NCI-H146 treated with DMSO at 0.1 percent for 48 hours (cell line): ENCODE measurements at regions not wholly inside any gene's neighbourhood (a gene's known extent, or its start where the extent isn't known, plus 50 kb on each side); places are given as distances from the start of the nearest gene placed in this dataset.
"Not testable (repeated sequence)": the region's sequence is repeated elsewhere in the genome, so short reads cannot be mapped to it uniquely, and the experiment has no call there.

ENCODE experiments used
- DNase-seq: peaks from one replicate; lab custom pipeline; 2025; ENCODE audit not compliant: unreplicated experiment; lab: John Stamatoyannopoulos, UW

GRCh38 chr10:52368725-52369124, 54.6 kb downstream of the DKK1 start:
- no peak for DNase-seq

DNA sequence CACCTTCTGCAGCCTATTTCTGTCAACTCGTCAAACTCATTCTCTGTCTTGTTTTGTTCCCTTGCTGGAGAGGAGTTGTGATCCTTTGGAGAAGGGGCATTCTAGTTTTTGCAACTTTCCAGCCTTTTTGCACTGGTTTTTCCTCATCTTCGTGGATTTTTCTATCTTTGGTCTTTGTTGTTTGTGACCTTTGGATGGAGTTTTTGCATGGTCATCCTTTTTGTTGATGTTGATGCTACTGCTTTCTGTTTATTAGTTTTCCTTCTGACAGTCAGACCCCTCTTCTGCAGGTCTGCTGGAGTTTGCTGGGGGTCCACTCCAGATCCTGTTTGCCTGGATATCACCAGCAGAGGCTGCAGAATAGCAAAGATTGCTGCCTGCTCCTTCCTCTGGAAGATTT, 60.1 kb downstream of the DKK1 start:
- not testable (repeated sequence) for DNase-seq

DNA sequence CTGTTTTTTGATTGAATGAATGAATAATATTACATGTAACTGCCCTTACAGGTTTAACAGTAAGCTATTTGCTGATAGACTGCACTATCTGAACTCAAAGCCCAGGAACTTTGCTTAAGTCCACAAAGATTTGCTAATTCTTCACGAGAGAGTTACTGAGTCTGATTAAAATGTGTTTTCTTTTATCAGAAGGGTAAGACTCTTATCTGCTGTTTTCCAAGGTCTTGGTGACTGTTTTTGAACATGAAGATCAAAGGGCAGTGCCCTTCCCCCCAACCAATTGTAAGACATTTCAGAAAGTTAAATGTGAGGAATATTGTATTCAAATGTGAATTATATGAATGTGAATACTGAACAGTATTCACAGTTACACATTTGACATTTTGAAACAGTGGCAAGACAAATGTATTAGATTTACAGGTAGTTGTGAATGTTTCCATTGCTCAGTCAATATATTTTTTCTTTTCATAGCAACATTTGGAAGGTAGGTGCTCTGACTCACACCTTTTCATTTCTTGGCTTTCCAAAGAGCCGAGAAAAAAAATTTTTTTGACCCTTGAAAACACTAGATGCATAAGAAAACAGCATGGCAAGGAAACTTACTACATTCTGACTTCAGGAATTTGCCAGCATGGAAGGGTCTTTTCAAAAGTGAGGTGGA, 62.7 kb downstream of the DKK1 start:
- no peak for DNase-seq

- no peak for DNase-seq
Measured at GRCh38 chr10:52378124-52378523, 64.0 kb downstream of the DKK1 start.

GRCh38 chr10:52379287-52379686, 65.2 kb downstream of the DKK1 start:
- no peak for DNase-seq

GRCh38 chr10:52383088-52383487, 69.0 kb downstream of the DKK1 start:
- no peak for DNase-seq

GRCh38 chr10:52387744-52388143, 73.7 kb downstream of the DKK1 start:
- no peak for DNase-seq

GRCh38 chr10:52390388-52390787, 76.3 kb downstream of the DKK1 start:
- no peak for DNase-seq

- DNase-seq, result no peak
Measured at GRCh38 chr10:52391927-52392602, 78.0 kb downstream of the DKK1 start.

GRCh38 chr10:52394246-52394645, 80.2 kb downstream of the DKK1 start:
- no peak for DNase-seq

GRCh38 chr10:52400562-52400961, 86.5 kb downstream of the DKK1 start:
- no peak for DNase-seq

DNA sequence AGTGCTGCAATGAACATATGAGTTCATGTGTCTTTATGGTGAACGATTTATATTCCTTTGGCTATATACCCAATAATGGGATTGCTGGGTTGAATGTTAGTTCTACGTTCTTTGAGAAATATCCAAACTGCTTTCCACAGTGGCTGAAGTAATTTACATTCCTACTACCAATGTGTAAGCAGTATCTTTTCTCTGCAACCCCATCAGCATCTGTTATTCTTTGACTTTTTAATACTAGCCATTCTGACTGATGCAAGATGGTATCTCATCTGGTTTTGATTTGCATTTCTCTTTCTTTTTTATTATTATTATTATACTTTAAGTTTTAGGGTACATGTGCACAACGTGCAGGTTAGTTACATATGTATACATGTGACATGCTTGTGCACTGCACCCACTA, 89.7 kb downstream of the DKK1 start:
- not testable (repeated sequence) for DNase-seq

DNA sequence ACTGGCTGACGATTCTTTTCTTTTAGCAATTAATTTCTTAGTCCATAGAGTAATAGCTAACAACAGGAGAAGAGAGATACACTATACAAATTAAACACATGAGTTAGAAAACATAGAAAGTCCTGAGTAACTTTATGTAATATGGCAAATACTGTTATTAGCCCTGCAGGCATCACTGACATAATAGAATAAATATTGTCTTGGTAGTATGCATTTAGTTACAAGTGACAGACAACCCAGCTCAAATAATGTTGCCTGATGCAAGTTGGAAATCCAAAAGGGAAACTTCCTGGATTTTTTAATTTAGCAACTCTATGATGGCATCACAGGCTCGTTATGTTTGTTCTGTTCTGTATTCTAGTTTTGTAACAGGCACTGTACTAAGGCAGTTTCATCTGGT, 95.1 kb downstream of the DKK1 start:
- DNase-seq, result no peak

- DNase-seq, result no peak
Measured at GRCh38 chr10:52409928-52410327, 95.8 kb downstream of the DKK1 start.

DNA sequence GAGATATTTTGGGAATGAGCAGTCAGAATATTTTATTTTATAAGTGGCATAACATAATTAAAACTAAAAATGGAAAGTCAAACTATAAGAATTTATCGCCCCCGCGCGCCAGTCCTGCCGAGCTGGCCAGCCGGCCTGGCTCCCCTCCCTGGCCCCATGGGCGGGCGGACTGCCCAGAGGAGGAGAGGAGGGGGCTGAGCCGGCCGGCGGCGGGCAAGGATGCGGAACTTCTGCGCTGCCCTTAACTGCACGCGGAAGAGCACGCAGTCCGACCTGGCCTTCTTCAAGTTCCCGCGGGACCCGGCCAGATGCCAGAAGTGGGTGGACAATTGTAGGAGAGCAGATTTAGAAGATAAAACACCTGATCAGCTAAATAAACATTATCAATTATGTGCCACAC, 96.8 kb downstream of the DKK1 start:
- no peak for DNase-seq

- no peak for DNase-seq
Measured at GRCh38 chr10:52419281-52419680, 105.2 kb downstream of the DKK1 start.

DNA sequence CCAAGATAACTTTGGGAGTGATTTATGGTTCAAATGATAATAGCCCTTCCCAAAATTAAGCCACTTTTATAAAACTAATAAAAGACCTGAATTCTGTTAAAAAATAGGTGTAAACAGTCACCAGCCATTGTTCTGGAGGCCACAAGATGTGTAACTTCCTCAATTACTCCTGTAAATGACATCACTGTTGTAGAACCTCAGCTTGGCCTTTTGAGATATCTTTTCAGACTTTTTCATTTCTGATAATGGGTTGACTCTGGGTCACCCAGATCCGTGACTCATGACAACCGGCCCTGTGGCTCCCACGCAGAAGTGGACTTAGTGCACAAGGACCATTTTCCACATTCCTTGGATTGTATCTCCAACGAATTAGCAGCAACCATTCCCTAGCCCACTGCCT, 106.6 kb downstream of the DKK1 start:
- no peak for DNase-seq

- DNase-seq, result no peak
Measured at GRCh38 chr10:52423369-52423768, 109.3 kb downstream of the DKK1 start.

DNA sequence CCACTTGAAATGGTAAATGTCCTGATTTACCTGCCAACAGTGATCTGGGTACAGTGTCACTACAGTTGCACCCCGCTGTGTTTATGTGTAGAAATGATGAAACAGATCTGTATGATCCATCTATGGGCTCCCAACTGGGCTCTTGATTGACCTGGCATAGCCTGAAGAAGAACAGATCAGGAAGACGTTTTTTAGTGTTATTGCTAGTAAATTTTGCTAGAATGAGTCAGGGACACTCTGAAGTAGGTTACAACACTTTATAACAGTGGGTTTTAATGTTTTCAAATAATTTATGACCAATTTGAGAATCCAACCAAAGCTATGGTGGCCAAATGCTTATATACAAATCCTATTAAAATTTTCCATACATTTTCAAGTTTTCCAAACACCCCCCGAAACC, 110.3 kb downstream of the DKK1 start:
- DNase-seq, result no peak

DNA sequence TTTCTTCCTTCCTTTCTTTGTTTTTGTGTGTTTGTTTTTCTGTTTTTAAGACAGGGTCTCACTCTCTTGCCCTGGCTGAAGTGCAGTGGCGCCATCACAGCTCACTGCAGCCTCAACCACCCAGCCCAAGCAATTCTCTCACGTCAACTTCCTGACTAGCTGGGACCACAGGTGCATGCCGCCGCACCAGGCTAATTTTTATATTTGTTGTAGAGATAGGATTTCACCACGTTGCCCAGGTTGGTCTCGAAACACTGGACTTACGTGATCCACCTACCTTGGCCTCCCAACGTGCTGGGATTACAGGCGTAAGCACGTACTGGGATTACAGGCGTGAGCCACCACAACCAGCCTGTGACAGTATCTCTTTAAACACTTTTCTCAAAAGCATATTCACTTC, 120.7 kb downstream of the DKK1 start:
- no peak for DNase-seq

- no peak for DNase-seq
Measured at GRCh38 chr10:52436664-52437063, 122.6 kb downstream of the DKK1 start.

DNA sequence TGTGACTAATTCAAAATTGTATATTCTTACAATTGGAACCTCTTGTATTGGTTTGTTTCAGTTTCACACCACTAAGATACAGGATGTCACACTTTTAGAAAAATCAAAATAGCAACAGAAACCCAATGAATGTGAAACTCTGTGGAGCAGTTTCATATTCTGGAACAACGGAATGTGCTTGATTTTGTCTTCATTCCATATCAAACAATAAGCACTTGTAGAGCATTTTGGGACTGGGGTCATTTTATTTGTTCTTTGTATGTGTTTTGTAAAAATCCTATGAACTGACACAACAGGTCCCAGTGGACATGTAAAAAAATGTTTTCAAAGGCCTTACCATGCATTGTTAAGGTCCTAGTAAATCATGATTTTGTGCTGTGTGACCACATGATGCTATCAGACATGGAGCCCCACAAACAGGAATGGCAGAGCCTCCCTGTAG, 123.1 kb downstream of the DKK1 start:
- DNase-seq, result no peak

GRCh38 chr10:52438119-52438518, 124.0 kb downstream of the DKK1 start:
- no peak for DNase-seq
